Liver (tissue), 8 donors: ENCODE measurements at regions not wholly inside any gene's neighbourhood (a gene's known extent, or its start where the extent isn't known, plus 50 kb on each side); places are given as distances from the start of the nearest gene placed in this dataset.

Experiments used
- DNase-seq: peaks from one replicate; pipeline ENCODE4 v3.0.0-alpha.2; 2017; ENCODE audit warnings: low spot score
- H3K27ac ChIP-seq, 2 donors: one replicate each; pipeline ENCODE4 v1.7.0; 2013; ENCODE audit warnings: inconsistent platforms in 2 of 2, low read length in 2 of 2, control low read depth in 1 of 2, low read depth in 1 of 2, mild to moderate bottlenecking in 1 of 2
- H3K27me3 ChIP-seq, 4 donors: one replicate each; pipeline versions ENCODE4 v1.6.1 to v1.7.0; 2013; ENCODE audit warnings: low read length in 3 of 4, inconsistent platforms in 1 of 4, mild to moderate bottlenecking in 1 of 4, moderate library complexity in 1 of 4; ENCODE audit not compliant: control insufficient read depth in 4 of 4, insufficient read depth in 4 of 4
- H3K36me3 ChIP-seq, 4 donors: one replicate each; pipeline versions ENCODE4 v1.6.1 to v1.7.0; 2013; ENCODE audit warnings: low read length in 3 of 4, mild to moderate bottlenecking in 3 of 4, low read depth in 1 of 4, moderate library complexity in 1 of 4; ENCODE audit not compliant: control insufficient read depth in 4 of 4, insufficient read depth in 3 of 4
- H3K4me1 ChIP-seq, 4 donors: one replicate each; pipeline versions ENCODE4 v1.6.1 to v1.7.0; 2013; ENCODE audit warnings: low read length in 3 of 4, mild to moderate bottlenecking in 3 of 4, moderate library complexity in 1 of 4; ENCODE audit not compliant: control insufficient read depth in 4 of 4, insufficient read depth in 4 of 4
- H3K4me3 ChIP-seq, 3 donors: one replicate each; pipeline versions ENCODE4 v1.6.1 to v1.7.0; 2013; ENCODE audit warnings: low read length in 3 of 3, control low read depth in 1 of 3, low read depth in 1 of 3, mild to moderate bottlenecking in 1 of 3
- H3K9ac ChIP-seq, 2 donors: one replicate each; pipeline ENCODE4 v1.7.0; 2013; ENCODE audit warnings: low read length in 2 of 2, mild to moderate bottlenecking in 2 of 2, moderate library complexity in 2 of 2, control low read depth in 1 of 2, low read depth in 1 of 2
- H3K9me3 ChIP-seq, 4 donors: one replicate each; pipeline versions ENCODE4 v1.6.1 to v1.7.0; 2013; ENCODE audit warnings: low read length in 3 of 4; ENCODE audit not compliant: control insufficient read depth in 4 of 4
- ATF3 ChIP-seq: IDR thresholded peaks from 2 replicates; pipeline ENCODE4 v1.6.1; 2016; ENCODE audit warnings: antibody characterized with exemption
- EGR1 ChIP-seq, 2 donors: IDR thresholded peaks; 2 replicates each; pipeline ENCODE4 v1.6.1; 2016 to 2018; ENCODE audit warnings: antibody characterized with exemption in 2 of 2, low read depth in 2 of 2
- FOXA1 ChIP-seq: IDR thresholded peaks from 2 replicates; pipeline ENCODE4 v1.6.1; 2016; ENCODE audit warnings: antibody characterized with exemption
- FOXA2 ChIP-seq: IDR thresholded peaks from 2 replicates; pipeline ENCODE4 v1.6.1; 2016; ENCODE audit warnings: antibody characterized with exemption
- GABPA ChIP-seq, 2 donors: IDR thresholded peaks in 1 of 2; conservative IDR thresholded peaks in 1 of 2; 2 replicates each; pipeline ENCODE4 v1.6.1; 2016; ENCODE audit warnings: antibody characterized with exemption in 2 of 2, mild to moderate bottlenecking in 1 of 2, moderate library complexity in 1 of 2
- HNF4A ChIP-seq, 2 donors: conservative IDR thresholded peaks; 2 replicates each; pipeline ENCODE4 v1.6.1; 2016; ENCODE audit warnings: antibody characterized with exemption in 2 of 2, mild to moderate bottlenecking in 2 of 2
- HNF4G ChIP-seq: IDR thresholded peaks from 2 replicates; pipeline ENCODE4 v1.6.1; 2016; ENCODE audit warnings: antibody characterized with exemption
- JUND ChIP-seq, 2 donors: IDR thresholded peaks; 2 replicates each; pipeline ENCODE4 v1.6.1; 2016; ENCODE audit warnings: antibody characterized with exemption in 2 of 2
- NR2F2 ChIP-seq: IDR thresholded peaks from 2 replicates; pipeline ENCODE4 v1.6.1; 2016; ENCODE audit warnings: antibody characterized with exemption
- RAD21 ChIP-seq, 2 donors: IDR thresholded peaks; 2 replicates each; pipeline ENCODE4 v1.6.1; 2016; ENCODE audit warnings: antibody characterized with exemption in 2 of 2, mild to moderate bottlenecking in 2 of 2
- RXRA ChIP-seq, 2 donors: IDR thresholded peaks; 2 replicates each; pipeline ENCODE4 v1.6.1; 2017 to 2018; ENCODE audit warnings: antibody characterized with exemption in 2 of 2, mild to moderate bottlenecking in 1 of 2
- SP1 ChIP-seq: IDR thresholded peaks from 2 replicates; pipeline ENCODE4 v1.6.1; 2018; ENCODE audit warnings: antibody characterized with exemption, mild to moderate bottlenecking
- TAF1 ChIP-seq: conservative IDR thresholded peaks from 2 replicates; pipeline ENCODE4 v1.6.1; 2016; ENCODE audit warnings: antibody characterized with exemption, mild to moderate bottlenecking
- YY1 ChIP-seq: IDR thresholded peaks from 2 replicates; pipeline ENCODE4 v1.6.1; 2016; ENCODE audit warnings: antibody characterized with exemption, mild to moderate bottlenecking
- WGBS: extraction: QIAGEN DNeasy Blood & Tissue Kit; methylation state at CpG from one replicate; pipeline ENCODE4 v1.1.7; 2013; 5-methylcytosine and 5-hydroxymethylcytosine counted together
- TF ChIP-seq, protein P1 (sequence below): fragments of 150-350 bp; IDR thresholded peaks from 2 replicates; pipeline ENCODE4 v1.5.1; 2017; ENCODE audit warnings: improper control_type of control experiment, low read depth, low read length; ENCODE audit not compliant: missing input control
- donor health status: healthy.
- donor health status: healthy.
- donor health status: healthy.
- donor health status: healthy.
- donor health status: healthy.

DNA sequence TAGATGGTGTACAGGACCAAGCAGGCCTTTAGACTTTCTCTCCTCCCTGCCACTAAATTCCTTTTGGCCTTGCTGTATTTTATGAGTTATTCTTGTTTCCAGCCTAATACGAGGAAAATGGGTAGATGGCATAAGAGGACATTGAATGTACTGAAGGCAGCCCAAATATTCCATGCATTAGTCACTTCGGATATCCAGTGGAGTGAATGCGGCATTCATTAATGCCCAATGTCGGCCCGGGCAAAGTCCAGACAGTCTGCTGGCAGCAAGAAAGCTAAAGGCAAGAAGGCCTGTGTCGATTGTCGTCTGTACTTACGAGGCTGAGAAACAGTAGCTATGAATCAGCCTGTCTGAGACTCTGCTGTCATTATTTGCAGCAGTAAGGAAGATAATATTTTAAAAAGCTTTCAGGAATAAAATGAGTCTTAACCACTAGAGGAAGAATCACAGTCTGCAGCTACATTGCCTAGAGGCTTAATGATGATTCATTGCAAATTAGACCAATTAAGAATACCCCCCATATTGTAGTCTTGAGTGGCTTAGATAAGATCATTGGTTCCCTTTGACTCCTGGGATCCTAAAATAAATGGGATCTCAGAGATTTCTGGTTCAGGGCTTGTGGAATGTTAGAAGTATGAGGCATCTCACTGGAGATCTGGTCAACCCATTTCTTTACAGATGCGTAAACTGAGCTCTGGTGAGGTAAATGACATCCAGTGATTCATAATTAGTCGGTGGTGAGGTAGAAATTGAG is 534.1 kb upstream of the JAG1 start:
- H3K36me3 ChIP-seq, result no peaks in the 10 kb centered on the region
- no peak for DNase-seq
- TF ChIP-seq FOXA1 (no peak), HNF4G (no peak), SP1 (no peak), YY1 (no peak), TAF1 (no peak)
- no peak overlapping the region for H3K4me3 ChIP-seq
- no peak overlapping the region for H3K9ac ChIP-seq
- no peaks in the 10 kb centered on the region for H3K9me3 ChIP-seq
- H3K27me3 ChIP-seq, result peaks cover 0 to 6% (median 2%) of the 10 kb centered on the region in 4 donors
- H3K4me1 ChIP-seq, result no peaks in the 10 kb centered on the region
- 79% methylated on average over 10 of the region's 10 CpGs for WGBS
- H3K27ac ChIP-seq, result no peak overlapping the region

- TF ChIP-seq HNF4A (conservative IDR thresholded peaks at IDR 0.05) (no peak), JUND (IDR thresholded peaks at IDR 0.05) (no peak), HNF4G (no peak), RXRA (IDR thresholded peaks at IDR 0.05) (no peak), TAF1 (no peak)
- WGBS, result 42% methylated on average over 5 of the region's 5 CpGs
- no peak overlapping the region for H3K27ac ChIP-seq
- no peaks in the 10 kb centered on the region for H3K9me3 ChIP-seq
- no peak overlapping the region for H3K4me3 ChIP-seq
- H3K27me3 ChIP-seq, result peaks cover 0 to 6% (median 2%) of the 10 kb centered on the region in 4 donors
- no peak overlapping the region for H3K9ac ChIP-seq
- no peak for DNase-seq
- no peaks in the 10 kb centered on the region for H3K4me1 ChIP-seq
- no peaks in the 10 kb centered on the region for H3K36me3 ChIP-seq
Observed at GRCh38 chr20:11210611-11211010, 536.8 kb upstream of the JAG1 start.

GRCh38 chr20:11212272-11212671 is 538.5 kb upstream of the JAG1 start:
- Histone ChIP-seq H3K4me1 (no peaks in the 10 kb centered on the region), H3K9ac (no peak overlapping the region), H3K27me3 (peaks cover 0 to 6% (median 2%) of the 10 kb centered on the region in 4 donors), H3K27ac (no peak overlapping the region), H3K4me3 (no peak overlapping the region), H3K9me3 (no peaks in the 10 kb centered on the region), H3K36me3 (no peaks in the 10 kb centered on the region)
- no peak for DNase-seq
- WGBS, result 78% methylated on average over 3 of the region's 3 CpGs
- TF ChIP-seq, protein P1, sequence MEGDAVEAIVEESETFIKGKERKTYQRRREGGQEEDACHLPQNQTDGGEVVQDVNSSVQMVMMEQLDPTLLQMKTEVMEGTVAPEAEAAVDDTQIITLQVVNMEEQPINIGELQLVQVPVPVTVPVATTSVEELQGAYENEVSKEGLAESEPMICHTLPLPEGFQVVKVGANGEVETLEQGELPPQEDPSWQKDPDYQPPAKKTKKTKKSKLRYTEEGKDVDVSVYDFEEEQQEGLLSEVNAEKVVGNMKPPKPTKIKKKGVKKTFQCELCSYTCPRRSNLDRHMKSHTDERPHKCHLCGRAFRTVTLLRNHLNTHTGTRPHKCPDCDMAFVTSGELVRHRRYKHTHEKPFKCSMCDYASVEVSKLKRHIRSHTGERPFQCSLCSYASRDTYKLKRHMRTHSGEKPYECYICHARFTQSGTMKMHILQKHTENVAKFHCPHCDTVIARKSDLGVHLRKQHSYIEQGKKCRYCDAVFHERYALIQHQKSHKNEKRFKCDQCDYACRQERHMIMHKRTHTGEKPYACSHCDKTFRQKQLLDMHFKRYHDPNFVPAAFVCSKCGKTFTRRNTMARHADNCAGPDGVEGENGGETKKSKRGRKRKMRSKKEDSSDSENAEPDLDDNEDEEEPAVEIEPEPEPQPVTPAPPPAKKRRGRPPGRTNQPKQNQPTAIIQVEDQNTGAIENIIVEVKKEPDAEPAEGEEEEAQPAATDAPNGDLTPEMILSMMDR, result no peak
- TF ChIP-seq ATF3 (no peak), HNF4A (conservative IDR thresholded peaks at IDR 0.05) (no peak), YY1 (no peak), RXRA (IDR thresholded peaks at IDR 0.05) (no peak), JUND (IDR thresholded peaks at IDR 0.05) (no peak), NR2F2 (no peak)

GRCh38 chr20:11212902-11213301 is 539.1 kb upstream of the JAG1 start:
- WGBS, result 82% methylated on average over 5 of the region's 5 CpGs
- no peak for DNase-seq
- TF ChIP-seq JUND (IDR thresholded peaks at IDR 0.05) (no peak), TAF1 (no peak), RAD21 (IDR thresholded peaks at IDR 0.05) (no peak), HNF4A (conservative IDR thresholded peaks at IDR 0.05) (no peak), RXRA (IDR thresholded peaks at IDR 0.05) (no peak), YY1 (no peak), GABPA (IDR thresholded peaks at IDR 0.05 in 1 of 2, conservative IDR thresholded peaks at IDR 0.05 in 1 of 2) (no peak), EGR1 (IDR thresholded peaks at IDR 0.05; ENCODE audit: low read depth in 2 of 2) (no peak), FOXA2 (no peak)
- TF ChIP-seq, protein P1, result no peak

More at GRCh38 chr20:11212902-11213301, 539.1 kb upstream of the JAG1 start:
- H3K9ac ChIP-seq, result no peak overlapping the region
- no peaks in the 10 kb centered on the region for H3K9me3 ChIP-seq
- H3K4me1 ChIP-seq, result no peaks in the 10 kb centered on the region
- no peak overlapping the region for H3K27ac ChIP-seq
- H3K36me3 ChIP-seq, result no peaks in the 10 kb centered on the region
- H3K4me3 ChIP-seq, result no peak overlapping the region
- peaks cover 0 to 6% (median 2%) of the 10 kb centered on the region in 4 donors for H3K27me3 ChIP-seq
